Medulla oblongata (tissue), 1 donor: ENCODE measurements at regions not wholly inside any gene's neighbourhood (a gene's known extent, or its start where the extent isn't known, plus 50 kb on each side); places are given as distances from the start of the nearest gene placed in this dataset.
"Not testable (repeated sequence)": the region's sequence is repeated elsewhere in the genome, so short reads cannot be mapped to it uniquely, and the experiment has no call there.

Source experiments
- DNase-seq: peaks from one replicate; pipeline ENCODE4 v3.0.0-alpha.2; 2015; ENCODE audit errors: extremely low spot score

- DNase-seq, result not testable (repeated sequence)
These were observed 439.1 kb downstream of the CNTNAP4 start for GRCh38 chr16:76716251-76716650.

DNA sequence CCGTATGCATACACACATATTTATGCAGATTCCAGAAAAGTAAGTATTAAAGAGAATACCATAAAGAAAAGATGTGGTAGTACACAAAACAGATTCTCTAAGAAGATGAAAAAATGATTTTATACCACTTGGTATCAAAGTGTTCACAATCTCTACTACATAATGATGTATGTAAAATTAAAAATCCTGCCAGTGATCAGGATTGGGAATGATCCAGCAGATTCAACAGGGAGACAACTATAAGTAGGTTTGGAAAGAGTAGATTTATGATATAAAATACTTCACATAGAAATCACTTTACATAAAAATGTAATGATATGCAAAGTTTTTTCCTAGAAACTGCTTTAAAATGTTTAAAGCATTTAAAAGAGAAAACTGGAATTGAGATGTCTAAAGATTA is 447.0 kb downstream of the CNTNAP4 start:
- no peak for DNase-seq

DNA sequence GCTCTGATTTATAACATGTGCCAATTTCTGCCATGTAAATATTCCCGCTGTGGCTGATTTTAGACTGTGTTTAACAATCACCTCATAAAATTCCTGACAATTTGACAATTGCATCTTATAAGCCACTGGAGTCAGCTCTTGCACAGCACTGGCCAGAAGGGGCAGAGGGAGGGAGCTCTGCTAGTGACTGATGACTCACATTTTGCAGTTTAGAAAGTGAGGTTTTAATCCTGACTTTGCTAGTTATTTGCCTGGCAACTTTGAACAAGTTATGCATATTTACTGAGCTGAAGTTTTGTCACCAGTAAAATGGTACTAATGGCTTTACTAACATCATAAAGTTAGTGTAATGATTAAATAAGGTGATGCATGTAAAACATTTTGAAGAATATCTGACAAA is 452.3 kb downstream of the CNTNAP4 start:
- no peak for DNase-seq

DNA sequence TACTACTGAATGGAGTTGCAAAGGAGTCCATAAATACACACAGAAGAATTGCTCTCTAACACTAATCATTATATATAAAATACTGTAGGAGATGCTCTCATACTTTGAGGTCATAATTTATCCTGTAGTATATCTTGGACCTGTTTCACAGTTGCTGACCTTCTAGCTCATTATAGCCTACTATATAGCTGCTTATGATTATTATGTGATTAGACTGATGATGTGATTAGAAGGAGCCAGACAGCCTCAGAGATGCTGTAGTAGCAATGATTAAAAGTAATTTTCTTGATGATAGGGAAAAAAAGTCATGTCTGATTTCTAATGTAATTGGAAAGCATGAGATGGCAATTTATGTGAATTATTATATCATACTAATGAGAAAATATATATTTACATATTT is 455.7 kb downstream of the CNTNAP4 start:
- no peak for DNase-seq

GRCh38 chr16:76741623-76742022 is 449.4 kb upstream of the MON1B start:
- no peak for DNase-seq

DNA sequence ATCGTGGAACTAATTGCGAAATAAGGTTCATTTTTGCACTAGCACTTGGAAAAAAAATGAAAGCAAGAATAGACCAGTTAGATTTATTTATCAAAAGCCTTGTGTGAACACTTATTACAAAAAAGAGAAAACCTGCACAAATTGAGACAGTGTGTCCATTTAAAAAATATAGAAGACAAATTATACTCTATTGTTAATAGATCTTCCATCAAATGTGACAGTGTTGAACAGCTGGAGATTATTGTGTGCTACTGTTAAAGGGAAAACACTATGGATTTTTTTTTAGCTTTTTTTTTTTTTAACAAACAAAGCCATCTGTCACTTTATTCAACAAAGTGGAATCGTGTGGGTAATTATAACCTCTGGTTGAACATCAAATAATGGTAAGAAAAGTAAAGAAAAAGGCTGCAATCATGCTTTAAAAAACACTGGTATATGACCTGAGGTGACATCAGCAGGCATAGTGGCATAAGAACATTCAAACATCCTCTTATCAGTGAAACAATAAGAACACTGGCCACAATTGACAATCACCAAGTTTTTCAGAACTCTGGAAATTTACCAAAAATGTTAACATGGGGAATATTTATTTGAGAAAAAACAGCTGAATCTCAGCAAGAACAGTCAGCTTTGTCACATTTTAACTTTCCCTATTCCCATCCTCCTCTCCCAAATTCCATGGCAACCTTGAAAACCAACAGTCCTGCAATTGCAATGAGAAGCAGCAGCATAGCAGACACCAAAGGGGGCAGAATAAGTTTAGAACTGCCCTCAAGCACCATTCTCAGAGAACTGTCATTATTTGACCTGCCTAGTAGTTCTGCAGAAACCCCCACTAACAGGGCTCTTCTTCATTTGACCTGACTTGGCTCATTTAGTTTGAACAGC is 442.3 kb upstream of the MON1B start:
- no peak for DNase-seq

GRCh38 chr16:76749780-76750375 is 441.1 kb upstream of the MON1B start:
- DNase-seq, result no peak

DNA sequence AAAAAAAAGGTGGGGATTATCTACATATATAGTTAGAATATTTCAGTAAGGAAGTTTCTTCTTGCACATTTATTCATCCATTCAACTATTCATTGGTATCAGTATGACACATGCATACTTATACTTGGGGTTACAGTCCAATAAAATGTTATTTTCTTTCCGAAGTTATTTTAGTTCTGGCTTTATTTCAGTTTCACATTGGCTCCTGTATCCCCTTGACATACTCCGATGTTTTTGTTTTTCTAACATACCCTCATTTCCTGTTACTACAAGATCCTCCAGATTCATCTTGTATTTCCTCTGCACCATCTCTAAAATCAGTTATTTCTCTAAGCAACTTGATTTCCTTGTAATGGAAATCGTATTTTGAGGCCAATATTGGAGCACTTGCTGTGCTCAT is 435.5 kb upstream of the MON1B start:
- no peak for DNase-seq

GRCh38 chr16:76756423-76756822 is 434.6 kb upstream of the MON1B start:
- no peak for DNase-seq

GRCh38 chr16:76756951-76757350 is 434.0 kb upstream of the MON1B start:
- DNase-seq, result no peak

DNA sequence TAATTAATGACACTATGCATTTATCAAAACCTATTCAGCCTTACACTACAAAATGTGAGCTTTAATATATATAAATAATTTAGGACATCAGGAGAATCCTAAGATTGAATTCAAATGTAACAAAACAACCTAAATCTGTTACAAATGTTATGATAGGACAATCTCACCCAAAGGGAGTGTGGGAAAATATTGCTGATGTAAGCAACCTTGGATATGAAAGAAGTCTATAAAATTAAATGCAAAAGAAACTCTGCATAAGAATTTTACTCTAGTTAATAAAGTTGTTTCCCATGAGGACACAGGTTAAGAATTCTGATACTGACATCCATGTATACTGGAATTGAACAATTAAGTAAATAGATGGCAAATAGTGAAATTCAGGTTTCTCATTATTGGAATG is 424.5 kb upstream of the MON1B start:
- DNase-seq, result no peak

DNA sequence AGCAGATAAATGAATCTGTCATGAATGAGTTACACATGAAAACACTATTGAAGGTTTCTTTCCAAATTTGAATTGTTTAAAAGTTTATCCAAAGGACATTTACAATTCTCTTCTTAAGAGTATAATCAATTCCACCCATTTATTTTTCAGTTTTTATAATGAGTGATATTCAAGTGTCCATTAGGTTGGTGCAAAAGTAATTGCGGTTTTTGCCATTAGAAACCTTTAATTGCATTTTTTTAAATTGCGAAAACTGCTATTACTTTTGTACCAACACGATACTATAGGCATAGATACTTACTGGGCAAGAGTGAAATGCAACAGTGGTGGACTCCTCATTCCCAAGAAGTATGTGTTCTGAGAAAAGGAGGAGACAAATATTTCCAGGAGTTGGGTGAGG is 422.7 kb upstream of the MON1B start:
- no peak for DNase-seq

DNA sequence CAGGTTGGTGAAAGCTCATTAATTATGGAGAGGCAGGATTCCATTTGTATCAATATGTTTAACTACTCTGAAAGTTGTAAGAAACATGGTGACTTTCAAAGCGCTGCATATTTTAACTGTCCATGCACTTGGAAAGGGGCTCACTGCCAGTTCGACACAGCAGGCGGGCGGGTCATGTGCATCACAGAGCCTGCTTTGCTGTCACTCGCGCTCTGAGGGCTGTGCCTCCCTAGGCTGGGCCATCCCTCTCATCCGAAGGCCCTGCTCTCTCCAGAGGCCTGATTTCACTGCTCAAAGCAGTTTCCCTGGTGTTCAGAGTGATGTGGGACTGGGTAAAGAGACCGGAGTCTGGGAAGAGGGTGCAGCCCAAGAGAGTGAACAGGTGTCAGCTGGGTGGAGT is 422.0 kb upstream of the MON1B start:
- DNase-seq, result no peak

DNA sequence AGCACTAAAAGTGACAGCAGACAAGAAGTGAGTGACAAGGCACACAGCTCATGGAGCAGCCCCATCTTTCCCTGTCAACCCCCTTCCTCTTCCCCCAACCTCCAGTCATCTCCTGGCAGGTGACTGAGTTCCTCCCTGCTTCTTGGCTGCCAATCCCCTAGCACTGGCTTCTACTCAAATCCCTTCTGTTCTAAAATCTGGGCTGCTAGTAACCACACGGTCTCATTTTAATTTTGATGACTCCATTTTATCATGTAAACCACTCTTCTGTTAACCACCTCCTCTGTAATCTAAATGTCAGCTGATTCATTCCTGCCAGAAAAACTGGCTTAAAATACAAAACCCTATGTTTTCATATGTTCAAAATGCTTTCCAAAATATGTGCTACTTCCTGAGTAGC is 419.8 kb upstream of the MON1B start:
- DNase-seq, result no peak

DNA sequence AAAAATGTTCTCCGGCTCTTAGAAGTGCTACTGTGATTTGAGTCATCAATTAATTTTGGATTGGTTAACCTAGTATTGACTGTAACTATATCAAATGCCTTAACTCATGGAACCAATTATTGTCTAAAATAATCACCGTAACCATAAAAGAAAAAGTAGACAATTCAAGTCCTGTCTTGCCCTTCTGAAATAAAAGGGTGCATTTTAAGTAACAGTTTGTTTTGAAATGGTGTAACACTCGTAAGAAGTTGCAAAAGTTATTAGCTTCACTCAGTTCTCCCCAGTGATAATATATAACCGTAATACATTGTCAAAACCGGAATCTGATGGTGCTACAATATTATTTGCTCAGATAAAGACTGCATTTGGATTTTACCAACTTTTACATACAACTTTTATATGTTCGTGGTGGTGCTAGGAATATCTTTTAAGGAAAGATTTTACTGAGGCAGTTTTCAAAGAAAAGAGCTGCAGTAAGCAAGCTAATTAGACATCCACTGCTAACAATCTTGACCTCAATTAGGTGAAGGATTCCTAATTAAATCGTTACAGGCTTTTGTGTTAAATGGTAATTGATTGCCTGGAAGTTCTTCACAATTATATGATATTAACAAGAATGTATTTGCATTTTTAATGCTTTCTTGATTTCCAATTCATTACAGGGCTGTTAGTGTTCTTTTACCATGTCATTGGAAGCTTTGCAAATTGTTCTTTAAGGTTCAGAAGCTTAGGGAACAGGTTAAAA is 413.1 kb upstream of the MON1B start:
- no peak for DNase-seq

GRCh38 chr16:76780556-76780955 is 410.4 kb upstream of the MON1B start:
- no peak for DNase-seq

DNA sequence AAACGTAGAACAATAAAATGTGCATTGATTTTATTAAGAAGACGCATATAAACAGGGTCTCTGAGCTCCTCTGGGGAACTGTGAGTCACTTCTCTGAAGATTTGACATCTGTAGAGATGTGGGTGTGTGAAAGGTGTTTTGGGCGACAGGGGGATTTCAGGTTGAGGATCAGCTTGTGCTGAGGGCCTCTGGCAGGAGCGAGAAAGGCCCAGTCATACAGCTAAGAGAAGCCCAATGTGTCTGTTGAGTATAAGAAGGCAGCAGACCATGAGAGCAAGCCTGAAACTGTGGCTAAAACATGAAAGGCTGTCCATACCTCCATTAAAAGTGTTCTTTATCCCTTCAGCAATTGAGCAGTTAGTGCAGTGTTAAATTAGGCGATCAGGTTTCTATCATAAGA is 406.5 kb upstream of the MON1B start:
- DNase-seq, result no peak

- DNase-seq, result no peak
These were observed 403.6 kb upstream of the MON1B start for GRCh38 chr16:76787394-76787793.

DNA sequence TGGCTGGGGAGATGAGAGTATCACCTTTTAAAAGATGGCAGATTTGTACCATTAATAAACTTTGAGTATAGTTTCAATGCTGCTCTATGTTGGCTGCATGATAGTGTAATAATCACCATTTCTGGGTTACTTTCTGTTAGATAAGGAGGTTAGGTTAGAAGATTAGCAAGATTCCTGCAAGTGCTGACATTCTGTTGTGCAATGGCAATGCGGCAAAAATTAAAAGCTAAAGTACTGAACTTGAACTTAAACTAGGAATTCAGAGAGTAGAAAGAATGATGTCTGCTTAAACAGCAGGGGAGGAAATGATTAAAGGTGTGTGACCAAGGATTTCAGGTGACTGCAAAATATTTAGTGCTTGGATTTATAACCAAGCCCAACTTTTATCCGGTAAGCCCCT is 399.8 kb upstream of the MON1B start:
- no peak for DNase-seq

- no peak for DNase-seq
These were observed 394.6 kb upstream of the MON1B start for GRCh38 chr16:76796416-76796815.

GRCh38 chr16:76796978-76797377 is 394.0 kb upstream of the MON1B start:
- DNase-seq, result no peak

DNA sequence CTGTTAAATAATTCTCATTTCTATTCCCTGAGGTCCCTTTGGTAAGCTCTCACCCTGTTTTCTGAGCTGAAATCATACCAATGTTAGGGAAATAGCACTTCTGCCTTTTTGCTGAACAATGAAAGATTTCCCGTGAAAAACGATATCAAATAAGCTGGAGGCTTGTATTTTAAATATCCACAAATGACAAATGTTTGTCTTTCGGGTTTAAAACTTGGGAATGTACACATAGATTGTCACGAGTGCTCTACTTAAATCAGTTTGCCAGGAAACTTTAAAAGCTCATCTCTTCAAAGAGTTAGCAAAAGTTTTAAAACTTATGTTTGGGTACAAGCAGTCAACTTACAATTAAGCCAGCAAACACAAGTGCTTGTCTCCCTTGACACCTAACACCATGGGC is 393.5 kb upstream of the MON1B start:
- no peak for DNase-seq

DNA sequence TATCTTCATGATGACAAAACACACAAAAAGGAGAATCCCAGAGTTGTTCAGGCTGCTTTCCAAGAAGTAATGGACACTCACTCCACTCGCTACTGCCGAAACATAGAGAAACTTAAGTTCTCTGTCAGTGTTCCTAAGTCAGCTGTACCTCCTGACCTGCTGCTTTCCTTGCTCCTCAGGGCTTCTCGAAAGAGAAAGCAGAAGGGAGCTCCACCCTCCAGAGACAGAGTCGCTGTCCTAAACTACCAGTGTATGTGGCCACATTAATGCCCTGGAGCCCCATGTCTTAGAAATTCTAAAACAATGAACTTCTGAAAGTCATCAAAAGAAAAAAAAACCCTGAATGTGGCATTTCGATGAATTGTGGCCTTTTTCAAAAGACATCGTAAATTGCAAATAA is 390.8 kb upstream of the MON1B start:
- DNase-seq, result no peak
